Astrocyte (in vitro differentiated cells and primary cell): ENCODE measurements at regions not wholly inside any gene's neighbourhood (a gene's known extent, or its start where the extent isn't known, plus 50 kb on each side); places are given as distances from the start of the nearest gene placed in this dataset.

Experiments used
- EZH2 ChIP-seq: IDR thresholded peaks from 2 replicates; pipeline ENCODE4 v1.6.1; 2012; ENCODE audit warnings: mild to moderate bottlenecking, low read length, inconsistent platforms; ENCODE audit not compliant: insufficient read depth
- TF ChIP-seq, protein P1 (sequence below): IDR thresholded peaks from 2 replicates; pipeline ENCODE4 v1.5.1; 2011; ENCODE audit warnings: low read depth, mild to moderate bottlenecking, inconsistent platforms, low read length, moderate library complexity; ENCODE audit not compliant: insufficient read depth

DNA sequence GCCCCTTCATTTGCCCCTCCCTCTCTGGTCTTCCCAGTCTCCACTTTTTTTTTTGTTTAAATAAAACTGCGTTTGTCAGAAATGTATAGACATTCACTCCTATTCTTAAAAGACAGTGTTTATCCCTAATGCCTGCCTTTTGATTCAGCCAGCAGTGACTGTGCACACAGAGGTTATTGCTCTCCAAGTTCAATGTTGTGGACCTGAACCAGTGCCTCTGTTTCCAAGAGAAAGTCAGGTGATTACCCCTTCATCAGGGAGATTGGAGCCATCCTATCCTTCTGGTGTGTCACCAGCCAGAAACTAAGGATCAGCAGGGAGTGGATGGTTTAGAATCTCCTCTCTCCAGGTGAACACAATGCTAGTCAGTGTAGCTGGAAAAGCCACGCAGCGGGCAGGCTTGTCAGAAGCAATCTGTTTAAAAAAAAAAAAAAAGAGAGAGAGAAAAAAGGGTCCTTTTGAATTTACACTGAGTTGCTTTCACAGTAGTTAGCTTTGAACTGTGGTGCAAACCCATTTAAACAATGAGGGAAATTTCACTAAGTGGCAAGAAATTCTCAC lies 167.5 kb upstream of the DMRT1 start:
- TF ChIP-seq, protein P1, sequence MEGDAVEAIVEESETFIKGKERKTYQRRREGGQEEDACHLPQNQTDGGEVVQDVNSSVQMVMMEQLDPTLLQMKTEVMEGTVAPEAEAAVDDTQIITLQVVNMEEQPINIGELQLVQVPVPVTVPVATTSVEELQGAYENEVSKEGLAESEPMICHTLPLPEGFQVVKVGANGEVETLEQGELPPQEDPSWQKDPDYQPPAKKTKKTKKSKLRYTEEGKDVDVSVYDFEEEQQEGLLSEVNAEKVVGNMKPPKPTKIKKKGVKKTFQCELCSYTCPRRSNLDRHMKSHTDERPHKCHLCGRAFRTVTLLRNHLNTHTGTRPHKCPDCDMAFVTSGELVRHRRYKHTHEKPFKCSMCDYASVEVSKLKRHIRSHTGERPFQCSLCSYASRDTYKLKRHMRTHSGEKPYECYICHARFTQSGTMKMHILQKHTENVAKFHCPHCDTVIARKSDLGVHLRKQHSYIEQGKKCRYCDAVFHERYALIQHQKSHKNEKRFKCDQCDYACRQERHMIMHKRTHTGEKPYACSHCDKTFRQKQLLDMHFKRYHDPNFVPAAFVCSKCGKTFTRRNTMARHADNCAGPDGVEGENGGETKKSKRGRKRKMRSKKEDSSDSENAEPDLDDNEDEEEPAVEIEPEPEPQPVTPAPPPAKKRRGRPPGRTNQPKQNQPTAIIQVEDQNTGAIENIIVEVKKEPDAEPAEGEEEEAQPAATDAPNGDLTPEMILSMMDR: no peak
- no peak for TF ChIP-seq EZH2
